Heart left ventricle (tissue), 16 donors: ENCODE measurements at regions not wholly inside any gene's neighbourhood (a gene's known extent, or its start where the extent isn't known, plus 50 kb on each side); places are given as distances from the start of the nearest gene placed in this dataset.

Source experiments
- ATAC-seq, 4 donors: fragments of 200-7000 bp; cut with Tn5 transposase; one replicate each; pipeline ENCODE4 v1.9.1; 2020 to 2022; ENCODE audit warnings: moderate library complexity in 4 of 4, mild to moderate bottlenecking in 3 of 4, moderate number of reproducible peaks in 1 of 4
- DNase-seq, 5 donors: peaks; one replicate each; pipeline ENCODE4 v3.0.0-alpha.2; 2020
- H3K27ac ChIP-seq, 12 donors: fragments of 200-600 bp; sonication (generic) in 4 of 12; one replicate each; pipeline versions ENCODE4 v1.5.0 to v1.8.0; 2016 to 2022; ENCODE audit warnings: mild to moderate bottlenecking in 2 of 12
- H3K27me3 ChIP-seq, 9 donors: fragments of 200-600 bp; sonication (generic) in 2 of 9; one replicate each; pipeline versions ENCODE4 v1.5.1 to v1.8.0; 2016 to 2022; ENCODE audit warnings: mild to moderate bottlenecking in 3 of 9
- H3K36me3 ChIP-seq, 9 donors: fragments of 200-600 bp; sonication (generic) in 2 of 9; one replicate each; pipeline versions ENCODE4 v1.5.0 to v1.8.0; 2018 to 2022; ENCODE audit warnings: mild to moderate bottlenecking in 2 of 9
- H3K4me1 ChIP-seq, 12 donors: fragments of 200-600 bp; sonication (generic) in 4 of 12; one replicate each; pipeline versions ENCODE4 v1.5.0 to v1.8.0; 2016 to 2022; ENCODE audit warnings: mild to moderate bottlenecking in 3 of 12
- H3K4me3 ChIP-seq, 12 donors: fragments of 200-600 bp; sonication (generic) in 4 of 12; one replicate each; pipeline versions ENCODE4 v1.5.0 to v1.8.0; 2017 to 2022; ENCODE audit warnings: mild to moderate bottlenecking in 9 of 12, moderate library complexity in 4 of 12
- H3K9me3 ChIP-seq, 12 donors: fragments of 200-600 bp; sonication (generic) in 4 of 12; one replicate each; pipeline versions ENCODE4 v1.5.0 to v1.8.0; 2016 to 2022; ENCODE audit warnings: mild to moderate bottlenecking in 1 of 12
- POLR2A ChIP-seq, 2 donors: fragments of 450-650 bp; IDR thresholded peaks; one replicate each; pipeline ENCODE4 v1.6.1; 2017; ENCODE audit warnings: antibody characterized with exemption in 2 of 2, mild to moderate bottlenecking in 2 of 2, moderate library complexity in 2 of 2
- WGBS, 4 donors: extraction: QIAGEN DNeasy Blood & Tissue Kit in 2 of 4; methylation state at CpG; one replicate each; pipeline versions ENCODE4 v1.1.5 to v1.1.7; 2013 to 2018; 5-methylcytosine and 5-hydroxymethylcytosine counted together
- intact Hi-C, 10 donors: fragments of 100-400 bp; cut with DNase I; formaldehyde crosslinking; loops; one replicate each; pipeline versions ENCODE4 v1.11.1 to v1.14.2; 2022
- TF ChIP-seq, protein P1 (sequence below), 12 donors: fragments of 200-600 bp; sonication (generic) in 4 of 12; IDR thresholded peaks; one replicate each; pipeline versions ENCODE4 v1.5.0 to v1.8.0; 2018 to 2022; ENCODE audit warnings: antibody characterized with exemption in 12 of 12, mild to moderate bottlenecking in 5 of 12
- donor health status: ischemic (EF 13 %, LVEDD 7.1; RV severe dilation, severe dysfunction).
- donor health status: healthy with polysubstance abuse.
- donor health status: DM: no; HTN: yes; CAD: no.
- donor health status: DM: no; HTN: no; CAD: no.
- donor health status: ischemic (EF 25% LVEDD 6.9; RV normal size, moderate dysfunction).
- donor health status: ischemic (EF 25% LVEDD 5.7; RV mildly dilated, moderate dysfunction).
- donor health status: healthy.
- donor health status: DM: yes; HTN: yes; CAD: no.
- donor health status: ischemic (EF 35%, LVEDD 5.7; RV mildly dilated, moderate dysfunction).
- donor health status: nonischemic (EF 11% LVEDD 7.7; RV severe dilation, severe dysfunction).
- donor health status: DM: yes; HTN: yes; CAD: no.
- donor health status: PGD.
- donor health status: ischemic (EF 29% LVEDD 5.4; RV normal size, mild dysfunction).
- donor health status: nonischemic (EF 23%, LVEDD 6.1; RV moderate dilation, normal function).

DNA sequence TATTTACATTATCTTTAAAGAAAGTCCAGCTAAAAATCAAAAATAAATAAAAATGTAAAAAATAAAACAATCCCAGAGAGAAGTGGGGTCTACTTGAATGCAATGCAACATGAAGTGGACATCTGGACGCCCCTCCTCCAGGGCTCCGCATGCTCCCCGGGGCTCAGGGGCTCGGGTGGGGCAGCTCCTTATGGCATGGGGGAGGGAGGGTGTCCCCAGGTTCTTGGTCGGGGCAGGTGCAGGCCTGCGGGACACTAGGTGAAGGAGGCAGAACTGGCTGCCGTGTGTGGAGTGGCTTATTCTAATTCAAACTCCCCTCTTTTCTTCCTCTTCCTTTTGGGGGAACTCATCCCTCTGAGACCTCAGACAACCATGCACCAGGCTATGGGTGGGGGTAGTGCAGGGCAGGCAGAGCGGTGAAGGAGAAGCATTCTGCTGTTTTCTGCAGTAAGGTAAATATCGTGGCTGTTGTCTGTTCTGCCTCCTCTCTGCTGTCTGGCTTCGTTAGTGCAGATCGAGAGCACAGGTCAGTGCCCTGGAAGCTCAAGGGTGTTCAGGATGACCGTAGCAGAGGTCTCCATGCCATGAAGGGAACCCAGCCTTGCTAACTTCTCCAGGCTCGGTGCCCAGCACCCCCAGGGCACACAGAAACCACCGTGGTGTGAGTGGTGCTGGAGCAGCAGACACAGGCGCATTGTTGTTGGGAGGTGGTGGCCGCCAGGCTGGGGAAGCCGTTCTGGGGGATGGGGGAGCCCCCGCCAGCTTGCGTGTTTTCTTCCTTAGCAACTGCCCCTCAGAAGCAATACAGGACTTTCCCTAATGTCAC is 82.6 kb downstream of the TTLL2 start:
- no peak for DNase-seq
- Histone ChIP-seq H3K36me3 (no peaks in the 10 kb centered on the region), H3K27ac (no peak overlapping the region), H3K4me3 (no peak overlapping the region), H3K27me3 (peaks cover 0 to 17% (median 0%) of the 10 kb centered on the region in 9 donors), H3K4me1 (no peaks in the 10 kb centered on the region), H3K9me3 (no peaks in the 10 kb centered on the region)
- WGBS, 4 donors = 76 to 84% (median 79%) methylated on average over 12 to 19 of the region's 19 CpGs
- TF ChIP-seq, protein P1, sequence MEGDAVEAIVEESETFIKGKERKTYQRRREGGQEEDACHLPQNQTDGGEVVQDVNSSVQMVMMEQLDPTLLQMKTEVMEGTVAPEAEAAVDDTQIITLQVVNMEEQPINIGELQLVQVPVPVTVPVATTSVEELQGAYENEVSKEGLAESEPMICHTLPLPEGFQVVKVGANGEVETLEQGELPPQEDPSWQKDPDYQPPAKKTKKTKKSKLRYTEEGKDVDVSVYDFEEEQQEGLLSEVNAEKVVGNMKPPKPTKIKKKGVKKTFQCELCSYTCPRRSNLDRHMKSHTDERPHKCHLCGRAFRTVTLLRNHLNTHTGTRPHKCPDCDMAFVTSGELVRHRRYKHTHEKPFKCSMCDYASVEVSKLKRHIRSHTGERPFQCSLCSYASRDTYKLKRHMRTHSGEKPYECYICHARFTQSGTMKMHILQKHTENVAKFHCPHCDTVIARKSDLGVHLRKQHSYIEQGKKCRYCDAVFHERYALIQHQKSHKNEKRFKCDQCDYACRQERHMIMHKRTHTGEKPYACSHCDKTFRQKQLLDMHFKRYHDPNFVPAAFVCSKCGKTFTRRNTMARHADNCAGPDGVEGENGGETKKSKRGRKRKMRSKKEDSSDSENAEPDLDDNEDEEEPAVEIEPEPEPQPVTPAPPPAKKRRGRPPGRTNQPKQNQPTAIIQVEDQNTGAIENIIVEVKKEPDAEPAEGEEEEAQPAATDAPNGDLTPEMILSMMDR (IDR thresholded peaks at IDR 0.05) = no peak
- TF ChIP-seq POLR2A (IDR thresholded peaks at IDR 0.05) = no peak
- intact Hi-C loops = loop anchor here in 2 of 10 donors (2.0 to 5.0 kb wide), 2 partner anchors 159 to 160 kb away; no protein-coding TSS in a partner anchor
- ATAC-seq = no peak

DNA sequence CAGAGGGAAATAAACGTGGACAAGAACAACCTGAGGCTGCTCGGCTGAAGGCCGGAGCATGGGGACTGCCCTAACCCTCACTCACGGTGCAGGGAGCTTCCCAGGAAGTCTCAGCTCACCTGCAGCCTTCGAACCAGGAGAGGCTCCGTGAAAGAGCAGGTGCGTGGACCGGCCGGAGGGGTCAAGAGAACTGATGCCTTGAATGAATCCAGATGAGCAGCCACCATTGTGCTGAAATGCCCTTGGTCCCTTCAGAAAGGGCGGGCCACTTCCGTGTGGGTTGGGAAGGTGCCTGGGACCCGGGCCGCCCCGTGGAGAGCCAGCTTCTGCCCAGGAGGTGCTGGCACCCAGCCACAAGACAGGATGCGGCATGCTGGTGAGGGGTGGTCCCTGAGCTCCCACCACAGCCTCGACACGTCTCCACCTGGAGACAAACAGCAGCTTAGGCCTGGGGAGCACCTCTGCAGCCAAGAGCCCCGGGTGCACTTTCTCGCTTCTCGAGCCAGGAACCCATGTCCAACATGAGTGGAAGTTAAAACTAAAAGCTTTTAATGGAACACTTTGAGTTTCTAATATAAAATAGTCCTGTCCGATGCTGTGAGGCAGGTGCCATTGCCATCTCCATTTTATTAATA is 83.5 kb downstream of the TTLL2 start:
- H3K27me3 ChIP-seq = peaks cover 0 to 17% (median 0%) of the 10 kb centered on the region in 9 donors
- H3K9me3 ChIP-seq = no peaks in the 10 kb centered on the region
- no peak for TF ChIP-seq POLR2A (IDR thresholded peaks at IDR 0.05)
- TF ChIP-seq, protein P1 (IDR thresholded peaks at IDR 0.05) = no peak
- 88 to 92% (median 91%) methylated on average over 15 to 21 of the region's 21 CpGs for WGBS, 4 donors
- no peaks in the 10 kb centered on the region for H3K36me3 ChIP-seq
- no peak overlapping the region for H3K4me3 ChIP-seq
- H3K27ac ChIP-seq = no peak overlapping the region
- H3K4me1 ChIP-seq = no peaks in the 10 kb centered on the region
- DNase-seq (no peak), ATAC-seq (no peak)
- intact Hi-C loops = loop anchor here in 2 of 10 donors (2.0 to 5.0 kb wide), 2 partner anchors 160 to 161 kb away; no protein-coding TSS in a partner anchor

DNA sequence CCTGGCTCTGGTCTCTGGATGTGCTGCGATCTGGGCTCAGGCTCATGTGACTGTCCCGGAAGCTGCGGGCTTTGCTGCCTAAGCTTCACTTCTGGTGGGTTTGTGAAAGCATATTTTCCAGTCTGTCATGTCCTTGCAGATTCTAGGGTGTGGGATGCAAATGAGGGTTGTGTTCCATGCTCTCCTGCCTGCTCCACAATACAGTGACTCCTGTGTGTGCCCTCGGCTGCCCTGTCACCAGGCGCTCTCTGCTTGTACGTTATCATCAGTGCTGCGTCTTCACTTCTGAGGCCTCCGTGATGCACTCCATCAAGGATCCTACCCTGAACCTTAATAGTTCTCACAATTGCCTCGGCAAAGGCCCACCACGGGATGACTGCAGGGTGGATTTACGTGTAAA is 84.2 kb downstream of the TTLL2 start:
- Histone ChIP-seq H3K9me3 (no peaks in the 10 kb centered on the region), H3K27me3 (peaks cover 0 to 17% (median 0%) of the 10 kb centered on the region in 9 donors), H3K27ac (no peak overlapping the region), H3K36me3 (no peaks in the 10 kb centered on the region), H3K4me3 (no peak overlapping the region), H3K4me1 (no peaks in the 10 kb centered on the region)
- intact Hi-C loops = loop anchor here in 2 of 10 donors (2.0 to 5.0 kb wide), 2 partner anchors 160 to 162 kb away; no protein-coding TSS in a partner anchor
- no peak for ATAC-seq
- TF ChIP-seq POLR2A (IDR thresholded peaks at IDR 0.05) = no peak
- TF ChIP-seq, protein P1 (IDR thresholded peaks at IDR 0.05) = no peak
- WGBS, 4 donors = 85 to 98% (median 90%) methylated on average over 8 to 11 of the region's 11 CpGs
- DNase-seq = no peak

DNA sequence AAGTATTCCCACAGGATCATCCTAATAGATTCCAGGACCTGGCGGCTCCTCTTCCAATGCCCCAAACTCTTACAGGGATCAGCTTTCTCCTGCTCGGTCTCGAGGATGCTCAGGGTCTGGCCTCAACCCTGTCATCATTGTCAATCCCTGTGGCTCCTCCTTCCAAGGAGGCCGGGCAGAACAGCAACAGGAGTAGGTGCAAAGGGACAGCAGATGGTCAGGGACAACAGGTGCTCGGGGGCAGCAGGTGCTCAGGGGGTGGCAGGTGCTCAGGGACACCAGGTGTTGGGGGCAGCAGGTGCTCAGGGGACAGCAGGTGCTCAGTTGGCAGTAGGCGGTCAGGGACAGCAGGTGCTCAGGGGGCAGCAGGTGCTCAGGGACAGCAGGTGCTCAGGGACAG is 84.8 kb downstream of the TTLL2 start:
- no peaks in the 10 kb centered on the region for H3K9me3 ChIP-seq
- no peak overlapping the region for H3K27ac ChIP-seq
- no peaks in the 10 kb centered on the region for H3K4me1 ChIP-seq
- TF ChIP-seq, protein P1 (IDR thresholded peaks at IDR 0.05) = no peak
- TF ChIP-seq POLR2A (IDR thresholded peaks at IDR 0.05) = no peak
- ATAC-seq (no peak), DNase-seq (no peak)
- H3K4me3 ChIP-seq = no peak overlapping the region
- WGBS, 4 donors = 83 to 93% (median 92%) methylated on average over 5 to 6 of the region's 6 CpGs
- H3K36me3 ChIP-seq = no peaks in the 10 kb centered on the region
- peaks cover 0 to 17% (median 0%) of the 10 kb centered on the region in 9 donors for H3K27me3 ChIP-seq
- intact Hi-C loops = loop anchor here in 2 of 10 donors (2.0 to 5.0 kb wide), 2 partner anchors 161 to 162 kb away; no protein-coding TSS in a partner anchor
